ENCODE measurements at regions not wholly inside any gene's neighbourhood (a gene's known extent, or its start where the extent isn't known, plus 50 kb on each side); places are given as distances from the start of the nearest gene placed in this dataset.
A peak's percentile ranks its signal among the peaks of the same experiment; 100 is the strongest.

DNA sequence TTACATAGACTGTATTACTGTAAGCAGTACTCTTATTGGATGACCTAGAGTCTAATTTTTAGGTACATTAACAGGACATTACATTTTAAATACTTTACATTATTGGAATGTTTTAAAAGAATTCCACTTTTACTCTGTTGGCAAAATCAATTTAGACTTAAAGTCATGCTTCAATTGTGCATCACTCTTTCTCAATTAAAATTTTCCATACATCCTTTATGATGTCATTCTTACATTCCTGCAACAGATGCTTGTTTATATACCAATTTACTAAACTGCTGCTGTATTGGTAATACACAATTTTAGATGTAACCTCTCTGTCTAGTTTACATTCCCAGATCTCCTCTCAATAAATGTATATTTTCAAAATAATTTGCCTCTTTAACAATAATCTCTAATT lies 440.1 kb downstream of the ZEB2 start:
- Histone ChIP-seq H3K27ac (replicated peaks) (no peak overlapping the region), H3K36me3 (no peaks in the 10 kb centered on the region), H3K4me1 (peaks cover 18% of the 10 kb centered on the region), H3K4me3 (no peak overlapping the region), H3K27me3 (ENCODE audit: low read depth) (no peaks in the 10 kb centered on the region), H3K9me3 (replicated peaks) (no peaks in the 10 kb centered on the region)
- intact Hi-C loops (cut with micrococcal nuclease), result no loop called here
- TF ChIP-seq CTCF (IDR thresholded peaks at IDR 0.05; ENCODE audit: borderline replicate concordance), result no peak
- DNase-seq, result no peak

GRCh38 chr2:144078802-144079724 lies 440.9 kb downstream of the ZEB2 start:
- Histone ChIP-seq H3K9me3 (replicated peaks) (no peaks in the 10 kb centered on the region), H3K36me3 (no peaks in the 10 kb centered on the region), H3K4me1 (peaks cover 18% of the 10 kb centered on the region), H3K27ac (replicated peaks) (no peak overlapping the region), H3K4me3 (no peak overlapping the region), H3K27me3 (ENCODE audit: low read depth) (no peaks in the 10 kb centered on the region)
- DNase-seq, result no peak
- no peak for TF ChIP-seq CTCF (IDR thresholded peaks at IDR 0.05; ENCODE audit: borderline replicate concordance)
- intact Hi-C loops (cut with micrococcal nuclease), result no loop called here

GRCh38 chr2:144078106-144078505 lies 441.8 kb downstream of the ZEB2 start:
- Histone ChIP-seq H3K36me3 (no peaks in the 10 kb centered on the region), H3K27me3 (ENCODE audit: low read depth) (no peaks in the 10 kb centered on the region), H3K4me3 (no peak overlapping the region), H3K4me1 (peaks cover 18% of the 10 kb centered on the region), H3K27ac (replicated peaks) (no peak overlapping the region), H3K9me3 (replicated peaks) (no peaks in the 10 kb centered on the region)
- no peak for DNase-seq
- intact Hi-C loops (cut with micrococcal nuclease), result no loop called here
- TF ChIP-seq CTCF (IDR thresholded peaks at IDR 0.05; ENCODE audit: borderline replicate concordance), result no peak

DNA sequence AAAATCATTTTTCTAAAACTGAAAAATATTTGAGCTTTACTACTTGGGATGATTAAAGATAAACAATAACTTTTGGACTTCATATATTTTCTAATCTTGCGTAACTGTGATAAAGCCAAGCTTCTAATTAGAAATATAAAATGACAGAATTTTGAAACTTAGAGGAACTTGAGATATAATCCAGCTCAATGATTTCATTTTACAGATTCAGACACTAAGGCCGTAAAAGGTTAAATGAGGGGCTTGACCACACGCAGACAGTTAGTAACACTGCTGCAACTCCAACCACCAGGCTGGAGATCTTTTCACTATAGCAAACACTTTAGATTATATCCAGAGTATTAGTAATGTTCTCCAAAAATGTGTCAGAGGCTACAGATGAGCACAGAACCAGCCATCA lies 445.5 kb downstream of the ZEB2 start:
- no peak for DNase-seq
- no peak for TF ChIP-seq CTCF (IDR thresholded peaks at IDR 0.05; ENCODE audit: borderline replicate concordance)
- Histone ChIP-seq H3K36me3 (no peaks in the 10 kb centered on the region), H3K27me3 (ENCODE audit: low read depth) (no peaks in the 10 kb centered on the region), H3K27ac (replicated peaks) (no peak overlapping the region), H3K4me1 (peaks cover 16% of the 10 kb centered on the region), H3K9me3 (replicated peaks) (no peaks in the 10 kb centered on the region), H3K4me3 (no peak overlapping the region)
- intact Hi-C loops (cut with micrococcal nuclease), result no loop called here

DNA sequence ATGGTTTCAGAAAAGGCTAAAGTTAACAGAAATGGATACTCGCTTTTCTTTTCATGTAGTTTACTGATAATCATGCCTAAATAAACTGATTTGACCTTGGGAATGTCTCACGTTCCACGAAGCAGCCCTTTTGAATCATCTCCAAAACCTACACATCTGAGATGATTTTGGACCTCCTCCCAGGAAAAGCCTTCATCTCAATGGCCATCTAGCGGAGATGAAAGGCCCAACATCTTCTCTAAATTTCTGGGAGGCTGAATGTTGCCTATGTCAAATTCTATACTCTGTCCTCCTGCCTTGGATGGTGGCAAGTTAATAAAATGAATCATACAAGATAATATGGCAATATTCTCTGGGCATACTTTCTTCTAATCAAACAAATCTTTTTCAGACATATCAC lies 448.5 kb downstream of the ZEB2 start:
- TF ChIP-seq CTCF (IDR thresholded peaks at IDR 0.05; ENCODE audit: borderline replicate concordance), result peak; percentile 30
- Histone ChIP-seq H3K27ac (replicated peaks) (no peak overlapping the region), H3K4me1 (no peaks in the 10 kb centered on the region), H3K4me3 (no peak overlapping the region), H3K9me3 (replicated peaks) (no peaks in the 10 kb centered on the region), H3K36me3 (no peaks in the 10 kb centered on the region), H3K27me3 (ENCODE audit: low read depth) (no peaks in the 10 kb centered on the region)
- no peak for DNase-seq
- intact Hi-C loops (cut with micrococcal nuclease), result no loop called here
